ENCODE measurements at regions not wholly inside any gene's neighbourhood (a gene's known extent, or its start where the extent isn't known, plus 50 kb on each side); places are given as distances from the start of the nearest gene placed in this dataset.

- TF ChIP-seq, protein P1, sequence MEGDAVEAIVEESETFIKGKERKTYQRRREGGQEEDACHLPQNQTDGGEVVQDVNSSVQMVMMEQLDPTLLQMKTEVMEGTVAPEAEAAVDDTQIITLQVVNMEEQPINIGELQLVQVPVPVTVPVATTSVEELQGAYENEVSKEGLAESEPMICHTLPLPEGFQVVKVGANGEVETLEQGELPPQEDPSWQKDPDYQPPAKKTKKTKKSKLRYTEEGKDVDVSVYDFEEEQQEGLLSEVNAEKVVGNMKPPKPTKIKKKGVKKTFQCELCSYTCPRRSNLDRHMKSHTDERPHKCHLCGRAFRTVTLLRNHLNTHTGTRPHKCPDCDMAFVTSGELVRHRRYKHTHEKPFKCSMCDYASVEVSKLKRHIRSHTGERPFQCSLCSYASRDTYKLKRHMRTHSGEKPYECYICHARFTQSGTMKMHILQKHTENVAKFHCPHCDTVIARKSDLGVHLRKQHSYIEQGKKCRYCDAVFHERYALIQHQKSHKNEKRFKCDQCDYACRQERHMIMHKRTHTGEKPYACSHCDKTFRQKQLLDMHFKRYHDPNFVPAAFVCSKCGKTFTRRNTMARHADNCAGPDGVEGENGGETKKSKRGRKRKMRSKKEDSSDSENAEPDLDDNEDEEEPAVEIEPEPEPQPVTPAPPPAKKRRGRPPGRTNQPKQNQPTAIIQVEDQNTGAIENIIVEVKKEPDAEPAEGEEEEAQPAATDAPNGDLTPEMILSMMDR (IDR thresholded peaks at IDR 0.05) = no peak
- TF ChIP-seq POLR2A (IDR thresholded peaks at IDR 0.05) = no peak
These were observed 532.4 kb upstream of the SGCG start for GRCh38 chr13:22648320-22648801.
